HepG2 (cell line): ENCODE measurements at regions not wholly inside any gene's neighbourhood (a gene's known extent, or its start where the extent isn't known, plus 50 kb on each side); places are given as distances from the start of the nearest gene placed in this dataset.

Experiments used
- ATAC-seq: fragments of 200-7000 bp; cut with Tn5 transposase; 3 replicates; pipeline ENCODE4 v1.9.1; 2020; ENCODE audit warnings: mild to moderate bottlenecking, moderate library complexity
- BruUV-seq: library from RNA; stranded (reverse); fragments of 400-500 nt; replicated peaks from 2 replicates; lab custom pipeline; 2021; lab: Mats Ljungman, UMichigan
- CTCF ChIA-PET: fragments of 300-600 bp; formaldehyde crosslinking; extraction: SDS; loops from one replicate; lab custom pipeline; 2021; ENCODE audit warnings: low total read pairs, inconsistent platforms, low intra/inter-chr PET ratio; lab: Yijun Ruan, JAX
- POLR2A ChIA-PET: fragments of 350-600 bp; sonication (Branson Sonifier 250); formaldehyde crosslinking; loops from one replicate; lab custom pipeline; 2020; ENCODE audit warnings: antibody characterized with exemption, inconsistent platforms; lab: Yijun Ruan, JAX
- DNase-seq: peaks from one replicate; pipeline ENCODE4 v3.0.0-alpha.2; 2015; ENCODE audit warnings: low spot score
- FAIRE-seq: peaks from 3 replicates; lab custom pipeline; 2011; peaks lifted over from hg19 to GRCh38; lab: Jason Lieb, UNC
- H2AFZ ChIP-seq: one replicate; pipeline ENCODE4 v1.6.1; 2011; ENCODE audit warnings: low read length, inconsistent platforms
- H3K27ac ChIP-seq: fragments of 300-600 bp; 3 replicates; pipeline ENCODE4 v1.8.0; 2011; ENCODE audit warnings: mixed run types, mild to moderate bottlenecking, mixed read lengths, low read length, inconsistent platforms; ENCODE audit not compliant: insufficient read depth; ENCODE audit errors: extremely low read length
- H3K27me3 ChIP-seq, 2 experiments: fragments of 200-600 bp in 1 of 2; 2 replicates in 1 of 2; 3 replicates in 1 of 2; pipeline versions ENCODE4 v1.6.0 to v1.8.0; 2011; ENCODE audit warnings: low read length in 2 of 2, mild to moderate bottlenecking in 2 of 2, moderate library complexity in 2 of 2, inconsistent platforms in 1 of 2; ENCODE audit not compliant: insufficient read depth in 2 of 2, control insufficient read depth in 1 of 2
- H3K36me3 ChIP-seq, 2 experiments: fragments of 200-600 bp in 1 of 2; replicated peaks in 1 of 2; 2 replicates in 1 of 2; 3 replicates in 1 of 2; pipeline versions ENCODE4 v1.5.1 to v1.8.0; 2011; ENCODE audit warnings: low read length in 2 of 2, inconsistent platforms in 1 of 2; ENCODE audit not compliant: insufficient read depth in 2 of 2, control insufficient read depth in 1 of 2
- H3K4me1 ChIP-seq: 2 replicates; pipeline ENCODE4 v1.5.1; 2012; ENCODE audit warnings: low read length, inconsistent platforms; ENCODE audit not compliant: insufficient read depth
- H3K4me2 ChIP-seq: 2 replicates; pipeline ENCODE4 v1.6.0; 2011; ENCODE audit warnings: low read depth, low read length, inconsistent platforms
- H3K4me3 ChIP-seq, 3 experiments: fragments of 200-600 bp in 1 of 3; sonication (generic), shearing (Covaris generic) in 1 of 3; replicated peaks in 1 of 3; 2 replicates each; pipeline ENCODE4 v1.5.1; 2011 to 2016; ENCODE audit warnings: low read length in 3 of 3, inconsistent platforms in 2 of 3, low read depth in 2 of 3, mild to moderate bottlenecking in 2 of 3, control low read depth in 1 of 3, mixed read lengths in 1 of 3; ENCODE audit not compliant: insufficient read depth in 1 of 3
- H3K79me2 ChIP-seq: one replicate; pipeline ENCODE4 v1.6.1; 2011; ENCODE audit warnings: low read length, inconsistent platforms; ENCODE audit not compliant: insufficient read depth
- H3K9ac ChIP-seq: 2 replicates; pipeline ENCODE4 v1.6.0; 2011; ENCODE audit warnings: mild to moderate bottlenecking, low read depth, low read length, inconsistent platforms; ENCODE audit not compliant: insufficient read depth
- H3K9me3 ChIP-seq: 2 replicates; pipeline ENCODE4 v1.5.1; 2012; ENCODE audit warnings: mild to moderate bottlenecking, low read length
- H4K20me1 ChIP-seq: 2 replicates; pipeline ENCODE4 v1.6.0; 2011; ENCODE audit warnings: inconsistent platforms, mild to moderate bottlenecking, low read length, moderate library complexity; ENCODE audit not compliant: insufficient read depth
- ARNT ChIP-seq: fragments of 450-650 bp; IDR thresholded peaks from 2 replicates; pipeline ENCODE4 v1.6.1; 2017
- DMAP1 ChIP-seq: IDR thresholded peaks from 2 replicates; pipeline ENCODE4 v1.6.1; 2016
- FOXA3 ChIP-seq: IDR thresholded peaks from 2 replicates; pipeline ENCODE4 v1.6.1; 2016; ENCODE audit warnings: missing genetic modification reagents, missing compliant biosample characterization
- GPBP1L1 ChIP-seq: sonication (generic); formaldehyde crosslinking; IDR thresholded peaks from 2 replicates; pipeline ENCODE4 v1.5.0; 2020; ENCODE audit warnings: mild to moderate bottlenecking, missing genetic modification reagents
- GTF2F1 ChIP-seq: fragments of 150-350 bp; IDR thresholded peaks from 2 replicates; pipeline ENCODE4 v1.6.1; 2014; ENCODE audit warnings: low read length
- MYPOP ChIP-seq: sonication (generic); formaldehyde crosslinking; IDR thresholded peaks from 2 replicates; pipeline ENCODE4 v1.8.1; 2023; ENCODE audit warnings: mild to moderate bottlenecking, moderate library complexity, missing genetic modification reagents
- NFIC ChIP-seq: IDR thresholded peaks from 2 replicates; pipeline ENCODE4 v1.6.1; 2012; ENCODE audit warnings: mild to moderate bottlenecking, low read length, inconsistent platforms
- PITX1 ChIP-seq: sonication (generic); formaldehyde crosslinking; IDR thresholded peaks from 2 replicates; pipeline ENCODE4 v1.5.1; 2020; ENCODE audit warnings: mild to moderate bottlenecking, missing genetic modification reagents
- TEF ChIP-seq: sonication (generic); formaldehyde crosslinking; IDR thresholded peaks from 2 replicates; pipeline ENCODE4 v1.5.0; 2020; ENCODE audit warnings: missing genetic modification reagents
- ZBTB42 ChIP-seq: sonication (generic); formaldehyde crosslinking; IDR thresholded peaks from 2 replicates; pipeline ENCODE4 v1.5.0; 2020; ENCODE audit warnings: mild to moderate bottlenecking, missing genetic modification reagents
- ZNF30 ChIP-seq: sonication (generic); formaldehyde crosslinking; IDR thresholded peaks from 2 replicates; pipeline ENCODE4 v1.5.0; 2020; ENCODE audit warnings: mild to moderate bottlenecking, missing genetic modification reagents
- ZNF318 ChIP-seq: sonication (generic); formaldehyde crosslinking; IDR thresholded peaks from 2 replicates; pipeline ENCODE4 v1.4.0; 2020; ENCODE audit warnings: mild to moderate bottlenecking, missing genetic modification reagents
- ZNF484 ChIP-seq: sonication (generic); formaldehyde crosslinking; IDR thresholded peaks from 2 replicates; pipeline ENCODE4 v1.5.1; 2020; ENCODE audit warnings: mild to moderate bottlenecking, low read depth, missing genetic modification reagents, borderline replicate concordance
- ZNF558 ChIP-seq: sonication (generic); formaldehyde crosslinking; IDR thresholded peaks from 2 replicates; pipeline ENCODE4 v1.9.0; 2022; ENCODE audit warnings: mild to moderate bottlenecking, missing genetic modification reagents, borderline replicate concordance
- ZNF570 ChIP-seq: sonication (generic); formaldehyde crosslinking; IDR thresholded peaks from 2 replicates; pipeline ENCODE4 v1.4.0; 2020; ENCODE audit warnings: mild to moderate bottlenecking, missing genetic modification reagents, borderline replicate concordance
- ZNF883 ChIP-seq: sonication (generic); formaldehyde crosslinking; IDR thresholded peaks from 2 replicates; pipeline ENCODE4 v1.5.1; 2020; ENCODE audit warnings: mild to moderate bottlenecking, missing genetic modification reagents; ENCODE audit errors: not compliant biosample characterization
- WGBS: methylation state at CpG from one replicate; pipeline ENCODE4 v1.1.6; 2017; ENCODE audit warnings: low lambda C conversion rate; 5-methylcytosine and 5-hydroxymethylcytosine counted together
- in situ Hi-C: cut with HindIII; loops from 2 replicates; pipeline ENCODE4 v1.10.0; 2017; ENCODE audit warnings: low pct_unique_long_range_greater_than_20kb; ENCODE audit not compliant: extremely low pct_ligation_motif_present
- intact Hi-C: fragments of 100-400 bp; cut with micrococcal nuclease; formaldehyde crosslinking; loops from one replicate; pipeline ENCODE4 v1.10.0; 2022; ENCODE audit not compliant: unreplicated experiment

GRCh38 chr5:36367524-36367923 lies 65.8 kb upstream of the RANBP3L start:
- no peak overlapping the region for H3K9ac ChIP-seq
- DNase-seq: no peak
- H3K27me3 ChIP-seq: no peaks in the 10 kb centered on the region; a peak in 1 of 5 replicates
- no peaks in the 10 kb centered on the region for H3K9me3 ChIP-seq
- H4K20me1 ChIP-seq: no peaks in the 10 kb centered on the region
- in situ Hi-C loops (no loop called here), intact Hi-C loops (no loop called here)
- H3K79me2 ChIP-seq: no peaks in the 10 kb centered on the region
- POLR2A ChIA-PET: no interaction called here
- no peak overlapping the region for H3K4me3 ChIP-seq
- BruUV-seq: no TSS peak
- peaks cover 32% of the 10 kb centered on the region for H3K4me1 ChIP-seq
- WGBS: 2% methylated on average over 2 of the region's 2 CpGs
- H2AFZ ChIP-seq: no peak overlapping the region
- ATAC-seq: no peak
- CTCF ChIA-PET: no interaction called here
- no peak for FAIRE-seq
- no peaks in the 10 kb centered on the region for H3K36me3 ChIP-seq
- no peak overlapping the region for H3K4me2 ChIP-seq
- no peak overlapping the region for H3K27ac ChIP-seq
- TF ChIP-seq GTF2F1: no peak
- no peak for TF ChIP-seq ZBTB42 (CRISPR knock-in tag)
- no peak for TF ChIP-seq TEF (CRISPR knock-in tag)
- no peak for TF ChIP-seq ZNF883 (CRISPR knock-in tag)
- TF ChIP-seq ZNF30: no peak
- no peak for TF ChIP-seq PITX1 (CRISPR knock-in tag)
- no peak for TF ChIP-seq FOXA3 (CRISPR knock-in tag)
- no peak for TF ChIP-seq ZNF570 (CRISPR knock-in tag)
- no peak for TF ChIP-seq ZNF558 (CRISPR knock-in tag)
- no peak for TF ChIP-seq DMAP1
- TF ChIP-seq NFIC: no peak
- no peak for TF ChIP-seq ZNF318 (CRISPR knock-in tag)
- no peak for TF ChIP-seq ARNT
- no peak for TF ChIP-seq GPBP1L1 (CRISPR knock-in tag)
- no peak for TF ChIP-seq MYPOP (CRISPR knock-in tag)
- TF ChIP-seq ZNF484 (CRISPR knock-in tag): no peak
